H9 (cell line): ENCODE measurements at regions not wholly inside any gene's neighbourhood (a gene's known extent, or its start where the extent isn't known, plus 50 kb on each side); places are given as distances from the start of the nearest gene placed in this dataset.

ENCODE experiments used
- DNase-seq: peaks from one replicate; pipeline ENCODE4 v3.0.0-alpha.2; 2017
- H2AFZ ChIP-seq: one replicate; pipeline ENCODE4 v1.6.1; 2013; ENCODE audit warnings: mild to moderate bottlenecking, low read length, control low read depth, moderate library complexity
- H2AK5ac ChIP-seq: 2 replicates; pipeline ENCODE4 v1.6.1; 2013; ENCODE audit warnings: low read length, control low read depth, mixed read lengths; ENCODE audit not compliant: insufficient read length
- H2BK120ac ChIP-seq: one replicate; pipeline ENCODE4 v1.6.1; 2013; ENCODE audit warnings: low read depth, mild to moderate bottlenecking, low read length, control low read depth, inconsistent platforms; ENCODE audit not compliant: poor library complexity, severe bottlenecking
- H2BK12ac ChIP-seq: 2 replicates; pipeline ENCODE4 v1.6.1; 2013; ENCODE audit warnings: low read length, control low read depth, mixed read lengths, low read depth; ENCODE audit not compliant: insufficient read length
- H2BK15ac ChIP-seq: 2 replicates; pipeline ENCODE4 v1.6.1; 2013; ENCODE audit warnings: low read depth, low read length, control low read depth
- H2BK20ac ChIP-seq: one replicate; pipeline ENCODE4 v1.6.1; 2013; ENCODE audit warnings: low read depth, mild to moderate bottlenecking, low read length, control low read depth, inconsistent platforms; ENCODE audit not compliant: poor library complexity, severe bottlenecking
- H2BK5ac ChIP-seq: 2 replicates; pipeline ENCODE4 v1.6.1; 2013; ENCODE audit warnings: low read length, control low read depth, mixed read lengths; ENCODE audit not compliant: insufficient read length
- H3K14ac ChIP-seq: 2 replicates; pipeline ENCODE4 v1.6.1; 2013; ENCODE audit warnings: low read length, control low read depth; ENCODE audit not compliant: insufficient read depth
- H3K18ac ChIP-seq: 2 replicates; pipeline ENCODE4 v1.6.1; 2013; ENCODE audit warnings: low read depth, mild to moderate bottlenecking, mixed read lengths, low read length, control low read depth; ENCODE audit not compliant: insufficient read length
- H3K23ac ChIP-seq: 2 replicates; pipeline ENCODE4 v1.6.1; 2013; ENCODE audit warnings: low read length, control low read depth, mixed read lengths, low read depth; ENCODE audit not compliant: insufficient read length
- H3K23me2 ChIP-seq: 2 replicates; pipeline ENCODE4 v1.6.1; 2013; ENCODE audit warnings: low read depth, mild to moderate bottlenecking, mixed read lengths, low read length, control low read depth; ENCODE audit not compliant: insufficient read length, poor library complexity, severe bottlenecking
- H3K27ac ChIP-seq: 2 replicates; pipeline ENCODE4 v1.5.1; 2013; ENCODE audit warnings: low read length, control low read depth, mixed read lengths, low read depth; ENCODE audit not compliant: insufficient read length
- H3K27me3 ChIP-seq: 2 replicates; pipeline ENCODE4 v1.6.1; 2013; ENCODE audit warnings: low read length, control low read depth, inconsistent platforms; ENCODE audit not compliant: insufficient read depth
- H3K4ac ChIP-seq: 2 replicates; pipeline ENCODE4 v1.6.1; 2013; ENCODE audit warnings: low read depth, mild to moderate bottlenecking, control low read depth, inconsistent platforms, low read length, moderate library complexity
- H3K4me1 ChIP-seq: 2 replicates; pipeline ENCODE4 v1.6.1; 2013; ENCODE audit warnings: low read length, control low read depth, inconsistent platforms; ENCODE audit not compliant: insufficient read depth
- H3K4me2 ChIP-seq: 2 replicates; pipeline ENCODE4 v1.6.1; 2013; ENCODE audit warnings: low read length, control low read depth, mixed read lengths; ENCODE audit not compliant: insufficient read length, insufficient read depth
- H3K56ac ChIP-seq: 2 replicates; pipeline ENCODE4 v1.6.1; 2013; ENCODE audit warnings: low read depth, mild to moderate bottlenecking, mixed read lengths, low read length, control low read depth; ENCODE audit not compliant: insufficient read length
- H3K79me1 ChIP-seq: 2 replicates; pipeline ENCODE4 v1.6.1; 2013; ENCODE audit warnings: low read depth, mild to moderate bottlenecking, moderate library complexity, low read length, control low read depth, inconsistent platforms; ENCODE audit not compliant: insufficient read depth, poor library complexity, severe bottlenecking
- H3K79me2 ChIP-seq: 2 replicates; pipeline ENCODE4 v1.6.1; 2013; ENCODE audit warnings: low read length, control low read depth, inconsistent platforms; ENCODE audit not compliant: insufficient read depth
- H3K9ac ChIP-seq: 2 replicates; pipeline ENCODE4 v1.6.1; 2013; ENCODE audit warnings: low read length, control low read depth, mixed read lengths; ENCODE audit not compliant: insufficient read length; ENCODE audit errors: extremely low read depth
- H3K9me3 ChIP-seq: one replicate; pipeline ENCODE4 v1.6.1; 2013; ENCODE audit warnings: low read depth, low read length, inconsistent platforms; ENCODE audit not compliant: control insufficient read depth
- H3T11ph ChIP-seq: one replicate; pipeline ENCODE4 v1.6.1; 2013; ENCODE audit warnings: mild to moderate bottlenecking, low read length, control low read depth, inconsistent platforms
- H4K20me1 ChIP-seq: one replicate; pipeline ENCODE4 v1.6.1; 2013; ENCODE audit not compliant: control insufficient read depth, insufficient read length, insufficient read depth
- H4K5ac ChIP-seq: 2 replicates; pipeline ENCODE4 v1.6.1; 2013; ENCODE audit warnings: low read depth, mild to moderate bottlenecking, mixed read lengths, low read length, control low read depth; ENCODE audit not compliant: insufficient read length
- H4K8ac ChIP-seq: replicated peaks from 2 replicates; pipeline ENCODE4 v1.6.1; 2013; ENCODE audit warnings: low read length, control low read depth, mixed read lengths, low read depth; ENCODE audit not compliant: insufficient read length
- H4K91ac ChIP-seq: 2 replicates; pipeline ENCODE4 v1.6.1; 2013; ENCODE audit warnings: low read depth, mild to moderate bottlenecking, moderate library complexity, mixed read lengths, low read length, control low read depth; ENCODE audit not compliant: insufficient read length
- H3K27ac Mint-ChIP-seq, 3 experiments: 2 replicates in 2 of 3; 3 replicates in 1 of 3; pipeline ENCODE4 v1.8.0; 2020 to 2021; ENCODE audit warnings: mixed read lengths in 3 of 3, mild to moderate bottlenecking in 1 of 3, moderate library complexity in 1 of 3
- H3K27me3 Mint-ChIP-seq: 2 replicates; pipeline ENCODE4 v1.8.0; 2021; ENCODE audit warnings: low read depth, mild to moderate bottlenecking, moderate library complexity, mixed read lengths
- H3K36me3 Mint-ChIP-seq, 3 experiments: 2 replicates in 2 of 3; 3 replicates in 1 of 3; pipeline ENCODE4 v1.8.0; 2020 to 2021; ENCODE audit warnings: low read depth in 3 of 3, mixed read lengths in 3 of 3; ENCODE audit not compliant: insufficient read depth in 1 of 3
- H3K4me1 Mint-ChIP-seq, 2 experiments: 2 replicates each; pipeline ENCODE4 v1.8.0; 2020; ENCODE audit warnings: mixed read lengths in 2 of 2
- H3K4me3 Mint-ChIP-seq, 2 experiments: 2 replicates in 1 of 2; 3 replicates in 1 of 2; pipeline ENCODE4 v1.8.0; 2020 to 2021; ENCODE audit warnings: mild to moderate bottlenecking in 2 of 2, mixed read lengths in 2 of 2, moderate library complexity in 1 of 2
- H3K9me3 Mint-ChIP-seq, 2 experiments: 2 replicates in 1 of 2; 3 replicates in 1 of 2; pipeline ENCODE4 v1.8.0; 2020; ENCODE audit warnings: mild to moderate bottlenecking in 2 of 2, mixed read lengths in 2 of 2, moderate library complexity in 1 of 2
- CTCF ChIP-seq: fragments of 200-600 bp; sonication (generic); conservative IDR thresholded peaks from 3 replicates; pipeline ENCODE4 v1.8.0; 2021; ENCODE audit warnings: antibody characterized with exemption, mild to moderate bottlenecking
- WGBS: extraction: QIAGEN DNeasy Blood & Tissue Kit; methylation state at CpG from one replicate; pipeline ENCODE4 v1.1.7; 2013; ENCODE audit warnings: missing lambda C conversion rate, low lambda C conversion rate, mixed read lengths; ENCODE audit not compliant: insufficient read length; ENCODE audit errors: extremely low coverage; 5-methylcytosine and 5-hydroxymethylcytosine counted together

DNA sequence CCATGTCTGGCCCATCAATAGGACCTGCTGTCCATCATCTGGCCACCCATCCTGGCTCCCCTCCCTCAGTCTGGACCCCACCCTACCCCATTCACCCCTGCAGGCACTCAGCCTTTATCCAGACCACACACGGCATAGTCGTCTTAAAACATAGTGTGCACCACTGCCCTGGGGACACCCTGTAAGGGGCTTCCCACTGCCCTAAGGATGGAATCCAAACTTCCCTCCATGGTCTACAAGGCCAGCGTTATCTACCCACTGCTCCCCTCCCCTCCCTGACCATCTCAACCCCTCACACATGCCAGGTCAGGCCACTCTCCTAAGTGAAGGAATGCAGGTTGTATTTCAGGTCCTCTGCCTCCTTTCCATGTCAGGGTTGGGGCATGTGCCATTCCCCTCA is 352.7 kb upstream of the ZNF507 start:
- no CpG with 5 or more reads among the region's 3 CpGs for WGBS
- Histone ChIP-seq H2BK12ac (no peak overlapping the region), H3K18ac (no peak overlapping the region), H3K23ac (no peak overlapping the region), H3K4me1 (no peaks in the 10 kb centered on the region), H4K8ac (no peak overlapping the region), H2AFZ (no peak overlapping the region), H2AK5ac (no peak overlapping the region), H3K4ac (no peak overlapping the region), H4K20me1 (no peaks in the 10 kb centered on the region), H3K9ac (no peak overlapping the region), H2BK120ac (no peak overlapping the region), H3K79me1 (no peaks in the 10 kb centered on the region), H3K27ac (no peak overlapping the region), H3K14ac (no peak overlapping the region), H3T11ph (no peak overlapping the region), H3K79me2 (no peaks in the 10 kb centered on the region), H2BK15ac (no peak overlapping the region), H4K5ac (no peak overlapping the region), H4K91ac (no peak overlapping the region), H3K4me2 (no peak overlapping the region), H3K56ac (no peak overlapping the region), H2BK5ac (no peak overlapping the region), H3K23me2 (no peaks in the 10 kb centered on the region), H2BK20ac (no peak overlapping the region), H3K27me3 (no peaks in the 10 kb centered on the region), H3K9me3 (no peaks in the 10 kb centered on the region)
- Mint-ChIP-seq H3K27me3 (peaks cover 5% of the 10 kb centered on the region), H3K9me3 (peaks cover 4% of the 10 kb centered on the region in 2 experiments; a peak in 4 of 5 replicates), H3K36me3 (peaks cover 0 to 5% (median 0%) of the 10 kb centered on the region in 3 experiments; a peak in 2 of 7 replicates), H3K4me1 (no peaks in the 10 kb centered on the region), H3K27ac (peak overlapping the region in 1 of 3 experiments; percentile 71; a peak in 2 of 7 replicates), H3K4me3 (no peak overlapping the region)
- no peak for TF ChIP-seq CTCF
- no peak for DNase-seq
